Fibroblast of skin of scalp (primary cell): ENCODE measurements at regions not wholly inside any gene's neighbourhood (a gene's known extent, or its start where the extent isn't known, plus 50 kb on each side); places are given as distances from the start of the nearest gene placed in this dataset.
"Not testable (repeated sequence)": the region's sequence is repeated elsewhere in the genome, so short reads cannot be mapped to it uniquely, and the experiment has no call there.

Source experiments
- DNase-seq: peaks from one replicate; pipeline ENCODE4 v3.0.0-alpha.2; 2013

DNA sequence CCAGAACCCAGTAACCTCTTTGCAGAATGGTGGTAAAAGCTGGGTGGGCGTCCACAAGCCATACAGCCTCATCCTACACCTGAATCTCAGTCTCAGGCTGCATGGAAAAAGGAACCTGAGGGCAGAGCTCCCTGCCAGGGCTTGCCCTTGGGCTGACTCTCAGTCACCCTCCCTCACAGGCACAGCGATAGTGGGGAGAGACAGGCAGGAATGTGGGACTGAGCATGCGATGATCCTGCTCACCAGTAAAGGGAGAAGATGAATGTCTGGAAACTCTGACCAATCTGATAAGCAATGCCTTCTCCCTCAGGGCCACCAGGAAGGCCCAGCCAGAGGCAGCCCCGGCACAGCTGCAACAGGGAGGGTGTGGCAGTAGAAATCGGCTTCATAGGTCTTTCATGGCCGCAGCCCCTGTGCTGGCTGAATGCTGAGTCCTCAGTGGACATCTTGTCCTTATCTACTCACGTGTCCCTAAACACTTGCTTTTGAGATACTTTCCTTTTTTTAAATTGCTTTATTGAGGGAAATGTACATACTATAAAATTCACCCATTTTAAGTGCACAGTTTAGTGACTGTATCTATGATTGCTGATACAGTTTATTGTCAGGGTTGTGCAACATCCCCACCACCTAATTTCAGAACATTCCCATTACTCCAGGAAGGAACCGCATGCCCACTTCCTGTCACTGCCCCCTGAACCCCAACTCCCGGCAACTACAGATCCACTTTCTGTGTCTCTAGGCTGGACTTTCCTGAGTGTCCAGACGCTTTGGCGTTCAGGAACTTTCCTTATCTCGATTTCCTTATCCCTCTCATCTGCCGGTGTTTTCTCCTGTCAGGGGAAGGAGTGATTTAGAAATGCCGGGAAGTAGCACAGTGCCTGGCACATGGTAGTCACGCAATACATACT is 258.1 kb downstream of the PCNX1 start:
- peak; percentile 31 for DNase-seq

DNA sequence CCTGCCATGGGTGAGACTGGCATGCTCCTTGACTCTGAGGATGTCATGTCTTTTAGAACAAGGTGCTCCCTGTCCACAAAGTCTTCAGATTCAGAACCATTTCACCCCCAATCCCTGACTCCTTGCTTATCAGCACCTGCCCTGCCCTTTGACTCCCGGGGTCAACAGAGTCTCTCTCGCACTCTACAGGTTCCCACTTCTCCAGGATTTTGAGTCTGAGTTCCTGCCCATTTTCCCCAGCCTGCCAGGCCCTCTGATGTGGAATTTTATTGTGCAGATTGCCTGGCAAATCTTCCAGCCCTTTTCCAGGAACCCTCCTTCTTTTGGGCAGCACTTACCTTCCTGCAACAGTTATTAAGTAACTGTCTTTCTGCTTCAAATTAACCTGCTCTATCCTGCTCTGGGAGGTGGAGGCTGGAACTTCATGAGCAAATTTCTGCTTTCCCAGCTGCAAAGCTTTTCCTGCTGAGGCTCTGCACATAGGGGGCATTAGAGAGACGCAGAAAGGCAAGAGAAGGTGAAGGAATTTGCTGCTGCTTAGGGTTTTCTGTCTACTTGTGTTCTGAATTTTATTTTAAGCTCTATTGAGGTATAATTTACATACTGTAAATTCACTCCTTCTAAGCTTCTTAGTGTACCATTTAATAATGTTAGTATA is 259.1 kb downstream of the PCNX1 start:
- peak; percentile 78 for DNase-seq

DNA sequence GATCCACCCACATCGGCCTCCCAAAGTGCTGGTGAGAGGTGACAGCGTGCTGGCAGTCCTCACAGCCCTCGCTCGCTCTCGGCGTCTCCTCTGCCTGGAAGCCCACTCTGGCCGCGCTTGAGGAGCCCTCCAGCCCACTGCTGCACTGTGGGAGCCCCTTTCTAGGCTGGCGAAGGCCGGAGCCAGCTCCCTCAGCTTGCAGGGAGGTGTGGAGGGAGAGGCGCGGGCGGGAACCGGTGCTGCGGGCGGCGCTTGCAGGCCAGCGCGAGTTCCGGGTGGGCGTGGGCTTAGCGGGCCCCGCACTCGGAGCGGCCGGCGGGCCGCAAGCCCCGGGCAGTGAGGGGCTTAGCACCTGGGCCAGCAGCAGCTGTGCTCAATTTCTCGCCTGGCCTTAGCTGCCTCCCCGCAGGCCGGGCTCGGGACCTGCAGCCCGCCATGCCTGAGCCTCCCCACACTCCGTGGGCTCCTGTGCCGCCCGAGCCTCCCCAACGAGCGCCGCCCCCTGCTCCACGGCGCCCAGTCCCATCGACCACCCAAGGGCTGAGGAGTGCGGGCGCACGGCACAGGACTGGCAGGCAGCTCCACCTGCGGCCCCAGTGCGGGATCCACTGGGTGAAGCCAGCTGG is 260.2 kb downstream of the PCNX1 start:
- not testable (repeated sequence) for DNase-seq

DNA sequence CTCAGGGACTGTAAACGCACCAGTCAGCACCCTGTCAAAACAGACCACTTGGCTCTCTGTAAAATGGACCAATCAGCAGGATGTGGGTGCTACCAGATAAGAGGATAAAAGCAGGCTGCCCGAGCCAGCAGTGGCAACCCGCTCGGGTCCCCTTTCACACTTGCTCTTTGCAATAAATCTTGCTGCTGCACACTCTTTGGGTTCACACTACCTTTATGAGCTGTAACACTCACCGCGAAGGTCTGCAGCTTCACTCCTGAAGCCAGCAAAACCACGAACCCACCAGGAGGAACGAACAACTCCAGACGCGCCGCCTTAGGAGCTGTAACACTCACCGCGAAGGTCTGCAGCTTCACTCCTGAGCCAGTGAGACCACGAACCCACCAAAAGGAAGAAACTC is 260.9 kb downstream of the PCNX1 start:
- DNase-seq, result not testable (repeated sequence)

DNA sequence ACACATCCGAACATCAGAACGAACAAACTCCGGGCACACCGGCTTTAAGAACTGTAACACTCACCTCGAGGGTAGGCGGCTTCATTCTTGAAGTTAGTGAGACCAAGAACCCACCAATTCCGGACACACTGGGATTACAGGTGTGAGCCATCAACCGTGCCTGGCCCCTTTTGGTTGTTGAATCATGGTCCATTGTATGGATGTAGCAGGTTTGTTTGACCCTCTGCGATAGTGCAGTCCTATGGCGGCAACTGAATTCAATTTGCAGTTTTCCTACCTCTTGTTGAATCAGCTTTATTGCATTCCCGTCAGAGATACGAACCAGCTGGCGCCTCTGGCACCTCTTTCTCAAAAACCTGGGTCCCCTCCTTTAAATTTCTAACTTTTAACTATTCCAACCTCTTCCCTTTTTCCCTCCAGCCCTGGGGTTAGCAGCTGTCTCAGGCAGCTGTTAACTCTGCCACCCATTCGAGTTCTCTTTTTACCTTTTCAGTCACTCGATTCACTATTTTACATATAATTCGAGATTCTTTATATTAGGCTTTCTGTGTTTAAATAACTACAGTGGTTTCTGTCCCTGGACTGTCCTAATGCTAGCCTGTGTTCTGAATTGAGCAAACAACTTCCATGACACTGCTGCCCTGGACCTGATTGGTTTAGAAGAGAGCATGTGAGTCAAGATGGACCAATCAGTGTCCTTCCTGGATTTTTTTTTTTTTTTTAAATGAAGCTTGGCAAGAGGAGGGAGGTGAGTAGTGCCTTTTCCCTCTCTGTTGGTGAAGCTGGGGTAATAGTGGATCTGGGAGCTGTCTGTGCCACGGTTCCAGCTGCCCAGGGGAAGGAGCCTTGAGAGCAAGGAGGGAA is 261.5 kb downstream of the PCNX1 start:
- DNase-seq, result no peak

DNA sequence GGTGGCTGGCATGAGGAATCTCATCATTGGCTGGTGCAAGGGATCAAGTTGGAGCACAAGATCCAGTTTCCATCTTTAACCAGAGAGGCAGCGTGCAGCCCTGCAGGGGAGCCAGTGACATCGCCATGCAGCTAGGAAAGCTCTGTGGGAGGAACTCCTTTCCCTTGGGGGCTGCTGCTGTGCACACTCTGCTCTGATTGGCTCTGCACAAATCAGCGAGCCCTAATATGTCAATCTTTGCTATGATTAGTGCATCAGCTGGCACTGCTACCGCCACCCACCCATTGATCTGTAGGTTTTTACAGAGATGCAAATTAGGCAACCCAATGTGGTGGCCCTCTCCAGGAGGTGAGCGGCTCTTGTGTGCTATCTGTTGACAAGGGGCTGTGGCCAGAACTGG is 262.6 kb downstream of the PCNX1 start:
- no peak for DNase-seq

DNA sequence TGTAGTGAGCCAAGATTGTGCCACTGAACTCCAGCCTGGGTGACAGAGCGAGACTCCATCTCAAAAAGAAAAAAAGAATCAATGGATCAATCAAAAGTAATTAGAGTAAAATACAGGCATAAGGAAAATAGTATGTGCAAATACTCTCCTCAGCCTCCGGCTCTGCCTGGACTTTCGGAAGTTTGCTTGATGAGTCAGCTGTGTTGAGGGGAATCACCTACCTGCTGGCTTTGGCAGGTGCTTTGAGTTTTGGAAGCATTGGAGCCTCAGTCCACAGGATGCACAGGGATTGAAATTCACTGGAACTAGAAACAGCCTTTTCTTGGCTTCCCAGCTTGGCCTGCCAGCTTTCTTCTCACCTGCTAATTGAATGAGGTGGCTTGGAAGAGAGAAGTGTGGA is 268.2 kb downstream of the PCNX1 start:
- DNase-seq, result no peak

DNA sequence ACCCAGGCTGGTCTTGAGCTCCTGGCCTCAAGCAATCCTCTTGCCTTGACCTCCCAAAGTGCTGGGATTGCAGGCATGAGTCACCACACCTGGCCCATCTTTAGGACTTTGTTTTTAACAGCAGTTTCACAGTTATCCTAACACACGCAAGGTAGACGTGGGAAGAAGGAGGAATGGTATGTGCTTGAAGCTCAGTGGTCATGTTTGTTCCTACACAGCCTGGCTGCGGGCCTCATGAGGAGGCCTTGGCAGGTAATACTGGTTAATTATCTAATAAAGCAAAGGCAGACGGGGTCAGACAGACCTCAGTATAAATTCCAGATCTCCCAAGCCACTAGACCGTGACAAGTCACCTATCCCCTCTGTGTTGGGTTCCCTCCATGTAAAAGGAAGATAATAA is 271.8 kb downstream of the PCNX1 start:
- DNase-seq, result no peak

DNA sequence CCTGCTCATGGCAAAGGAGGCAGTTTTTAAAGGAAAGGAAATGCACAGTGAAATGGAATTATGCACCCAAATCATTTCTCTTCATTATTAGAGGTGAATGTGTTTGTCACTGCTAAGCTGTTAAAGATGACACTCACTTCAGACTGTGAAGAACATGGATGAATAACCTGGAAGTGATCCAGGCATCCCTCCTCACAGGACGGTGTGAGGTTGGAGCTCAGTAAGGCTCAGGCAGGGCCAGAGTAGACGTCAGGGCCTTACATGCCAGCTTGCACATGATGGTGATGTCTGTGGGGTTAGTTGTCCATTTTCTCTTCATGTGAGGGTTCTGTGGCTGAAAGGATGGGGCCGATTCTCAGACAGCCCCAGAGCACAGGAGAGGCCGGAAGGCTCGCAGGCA is 273.1 kb downstream of the PCNX1 start:
- no peak for DNase-seq

DNA sequence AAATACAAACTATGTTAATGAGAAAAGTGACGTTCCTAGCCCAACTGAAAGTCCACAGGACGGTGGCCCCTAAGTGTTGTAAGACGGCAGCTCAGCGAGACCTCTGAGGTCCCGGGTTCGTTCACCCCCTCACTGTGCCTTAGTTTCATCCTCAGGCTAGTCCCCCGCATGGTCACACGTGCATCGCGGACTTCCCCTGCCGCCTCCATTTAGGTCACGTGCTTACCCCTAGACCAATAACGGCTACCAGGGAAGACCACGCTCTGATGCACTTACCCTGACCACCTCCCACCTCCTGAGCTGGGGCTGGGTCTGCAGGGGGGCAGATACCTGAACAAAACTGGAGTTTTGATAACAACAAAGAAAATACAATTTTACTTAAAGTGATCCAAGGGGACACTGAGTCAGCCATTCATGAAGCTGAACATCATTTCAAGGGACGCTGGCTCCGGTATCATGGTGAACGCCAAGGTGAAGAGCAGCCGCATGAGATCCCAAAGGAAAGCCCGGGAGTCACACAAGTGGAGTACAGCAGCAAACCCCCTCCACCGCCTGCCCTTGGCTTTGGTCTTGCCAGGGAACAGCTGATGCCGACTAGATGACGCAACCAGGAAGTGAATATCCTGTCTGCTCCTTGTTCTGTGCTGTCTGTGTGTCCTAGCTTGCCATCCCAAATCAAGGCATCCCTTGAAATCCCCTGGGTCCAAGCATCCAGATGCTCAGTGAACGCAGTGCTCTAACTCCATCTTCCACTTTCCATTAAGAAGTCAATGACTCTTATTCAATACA is 274.1 kb downstream of the PCNX1 start:
- DNase-seq, result no peak

DNA sequence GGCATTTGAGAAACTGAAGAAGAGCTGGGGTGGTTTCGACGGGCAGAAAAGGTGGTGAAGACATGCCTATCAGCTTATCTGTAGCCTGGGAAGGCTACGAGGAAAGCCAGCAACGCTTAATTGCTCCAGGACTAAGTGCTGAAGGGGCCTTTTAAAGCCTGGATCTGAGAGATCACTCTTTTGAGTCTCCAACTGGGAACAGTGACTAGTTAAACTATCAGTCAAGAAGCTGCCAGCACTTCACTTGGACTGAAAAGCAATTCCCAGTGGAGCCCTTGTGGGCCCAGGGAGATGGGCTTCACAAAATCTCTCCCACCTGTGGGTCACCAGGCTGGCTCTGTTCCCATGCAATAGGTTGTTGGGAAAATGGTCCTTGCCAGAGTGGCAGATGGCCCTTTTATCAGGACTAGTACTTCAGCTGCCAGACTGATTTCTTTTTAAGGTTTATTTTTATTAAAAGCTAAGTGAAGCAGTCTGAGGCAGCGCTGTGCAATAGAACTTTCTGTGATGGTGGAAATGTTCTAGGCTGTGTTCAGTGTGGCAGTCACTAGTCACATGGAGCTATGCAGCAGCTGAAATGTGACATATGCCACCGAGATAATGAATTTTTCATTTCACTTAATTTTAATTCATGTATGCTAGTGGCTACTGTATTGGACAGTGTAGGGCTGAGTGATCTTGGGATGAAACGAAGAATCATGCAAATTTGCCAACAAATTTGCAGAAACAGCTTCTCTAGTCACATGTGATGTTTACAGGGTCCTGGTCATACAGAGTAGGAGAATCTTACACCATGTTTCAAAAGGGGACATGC is 276.8 kb downstream of the PCNX1 start:
- no peak for DNase-seq

DNA sequence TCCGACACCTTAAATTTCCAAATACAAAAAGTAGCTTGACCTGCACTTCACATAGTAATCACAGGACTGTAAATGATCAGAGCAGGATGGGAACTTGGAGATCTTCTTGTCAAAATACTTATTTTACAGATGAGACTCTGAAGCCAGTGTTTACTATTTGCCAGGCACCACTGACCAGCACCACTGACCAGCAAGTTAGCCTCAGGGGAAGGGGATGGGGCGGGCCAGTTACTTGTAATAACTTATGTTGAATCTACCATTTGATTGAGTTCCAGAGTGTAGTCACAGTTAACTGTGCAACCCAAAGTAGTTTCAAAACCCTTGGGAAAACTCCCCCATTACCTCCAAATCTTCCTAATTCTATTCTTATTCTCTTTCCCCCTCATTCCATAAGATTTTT is 278.4 kb downstream of the PCNX1 start:
- no peak for DNase-seq

DNA sequence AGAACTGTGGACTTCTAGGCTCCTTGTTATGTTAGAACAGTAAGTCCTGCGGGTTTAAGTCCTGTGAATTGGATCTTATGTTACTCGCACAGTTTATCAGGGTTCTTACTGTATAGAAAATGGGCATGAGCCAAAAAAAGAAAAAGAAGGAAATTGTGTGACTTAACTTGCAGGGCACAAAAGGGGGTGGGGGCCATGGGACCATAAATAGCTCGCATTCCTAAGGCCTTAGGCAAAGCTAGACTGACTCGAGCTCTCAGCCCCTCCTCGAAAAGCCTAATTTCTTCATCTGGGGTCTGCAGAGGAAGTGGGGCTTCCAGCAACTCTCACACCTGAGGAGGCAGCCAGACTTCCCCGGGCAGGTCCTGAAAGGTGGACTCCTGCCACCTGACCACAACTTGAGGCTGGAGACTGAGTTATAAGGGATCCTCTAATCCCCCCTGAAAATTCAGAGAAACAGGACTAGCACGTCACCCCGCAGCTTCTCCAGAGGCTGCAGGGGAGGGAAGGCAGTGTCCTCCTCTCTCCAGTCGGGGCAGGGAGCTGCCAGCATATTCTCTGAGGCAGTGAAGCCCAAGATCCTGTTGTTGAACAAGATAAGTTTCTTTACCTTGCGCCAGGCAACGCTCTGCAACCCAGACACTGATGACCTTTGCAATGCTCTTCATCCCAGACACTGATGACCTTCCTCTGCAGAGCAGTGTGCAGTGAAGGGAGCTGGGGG is 280.5 kb downstream of the PCNX1 start:
- DNase-seq, result peak; percentile 51

DNA sequence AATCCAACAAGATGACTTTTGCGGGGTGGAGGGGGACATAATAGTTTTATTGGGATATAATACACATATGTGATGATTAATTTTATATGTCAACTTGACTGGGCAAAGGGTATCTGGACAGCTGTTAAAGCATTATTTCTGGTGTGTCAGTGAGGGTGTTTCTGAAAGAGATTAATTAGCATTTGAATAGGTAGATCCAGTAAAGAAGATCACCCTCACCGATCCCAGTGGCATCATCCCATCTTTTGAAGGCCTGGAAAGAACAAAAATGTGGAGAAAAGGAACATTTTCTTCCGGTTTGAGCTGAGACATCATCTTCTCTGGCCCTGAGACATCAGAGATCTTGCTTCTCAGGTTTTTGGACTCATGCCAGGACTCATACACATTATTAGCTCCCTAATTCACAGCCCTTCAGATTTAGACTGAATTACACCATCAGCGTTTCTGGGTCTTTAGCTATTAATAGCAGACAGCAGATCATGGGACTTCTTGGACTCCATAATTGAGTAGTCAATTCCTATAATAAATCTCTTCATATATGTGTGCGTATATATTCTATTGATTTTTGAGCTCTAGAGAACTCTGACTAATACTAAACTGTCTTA is 283.6 kb downstream of the PCNX1 start:
- no peak for DNase-seq

DNA sequence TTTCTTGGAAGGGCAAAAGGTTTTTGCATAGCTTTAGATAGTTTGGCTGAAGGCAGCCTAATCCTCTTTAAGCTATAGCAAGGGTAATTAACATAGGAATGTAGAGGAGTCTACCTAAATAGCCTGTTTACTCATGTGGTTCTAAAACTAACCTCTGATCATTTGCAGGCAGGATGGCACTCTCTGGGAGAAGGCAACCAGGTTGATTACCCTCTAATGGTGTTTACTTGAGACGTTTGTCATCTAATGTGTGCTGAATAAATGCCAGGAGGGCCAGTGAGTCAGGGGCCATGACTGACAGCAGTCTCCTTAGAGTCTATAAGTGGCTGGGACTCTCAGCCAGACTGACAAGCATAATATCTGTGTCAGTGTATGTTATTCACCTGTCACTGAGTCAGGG is 286.4 kb downstream of the PCNX1 start:
- DNase-seq, result no peak

DNA sequence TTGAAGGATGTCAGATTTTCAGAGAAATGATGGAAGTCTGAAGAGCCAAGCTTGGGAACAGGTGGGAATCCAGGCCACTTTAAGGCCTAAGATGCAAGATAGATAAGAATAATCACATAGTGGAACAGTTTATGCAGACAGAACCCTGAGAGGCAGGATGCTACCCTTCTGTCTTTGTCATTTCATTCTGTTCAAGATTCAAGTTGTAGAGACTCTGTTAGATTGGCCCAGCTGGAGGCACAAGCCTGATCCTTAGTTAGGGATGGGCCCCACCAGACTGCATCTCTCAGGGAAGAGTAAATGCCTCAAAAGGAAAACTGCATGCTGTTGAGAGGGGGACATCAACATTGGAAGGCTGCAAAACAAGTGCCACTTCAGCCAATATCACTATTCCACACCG is 287.0 kb downstream of the PCNX1 start:
- no peak for DNase-seq

DNA sequence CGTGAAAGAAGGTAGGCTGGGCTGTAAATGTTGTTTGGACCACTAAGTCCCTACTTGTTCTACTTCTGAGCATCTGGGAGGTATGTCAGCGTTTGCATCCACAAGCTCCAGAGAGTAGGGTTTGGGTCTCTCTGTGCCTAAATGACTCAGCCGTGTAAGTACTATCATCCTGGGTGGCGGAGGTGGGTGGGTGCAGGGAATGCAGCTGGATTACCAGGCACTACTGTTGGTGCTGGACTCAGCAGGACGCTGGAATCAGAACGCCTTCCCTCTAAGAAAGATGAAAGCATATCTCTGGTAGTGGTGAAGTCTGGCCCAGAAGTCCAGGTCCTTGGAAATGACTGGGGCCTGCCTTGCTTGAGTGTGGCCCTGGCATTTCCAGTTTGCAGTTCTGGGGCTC is 289.7 kb downstream of the PCNX1 start:
- no peak for DNase-seq

DNA sequence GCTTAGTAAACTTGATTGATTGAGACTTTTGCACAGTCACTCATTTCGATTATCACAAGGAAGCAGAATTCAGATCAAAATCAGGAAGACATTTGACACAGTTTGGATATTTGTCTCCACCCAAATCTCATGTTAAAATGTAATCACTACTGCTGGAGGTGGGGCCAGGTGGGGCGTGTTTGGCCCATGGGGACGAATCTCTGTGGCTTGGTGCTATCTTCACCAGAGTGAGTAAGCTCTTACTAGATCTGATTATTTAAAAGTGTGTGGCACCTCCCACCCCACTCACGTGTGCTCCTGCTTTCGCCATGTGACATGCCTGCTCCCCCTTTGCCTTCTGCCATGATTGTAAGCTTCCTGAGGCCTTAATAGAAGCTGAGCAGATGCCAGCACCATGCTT is 291.4 kb downstream of the PCNX1 start:
- DNase-seq, result no peak

DNA sequence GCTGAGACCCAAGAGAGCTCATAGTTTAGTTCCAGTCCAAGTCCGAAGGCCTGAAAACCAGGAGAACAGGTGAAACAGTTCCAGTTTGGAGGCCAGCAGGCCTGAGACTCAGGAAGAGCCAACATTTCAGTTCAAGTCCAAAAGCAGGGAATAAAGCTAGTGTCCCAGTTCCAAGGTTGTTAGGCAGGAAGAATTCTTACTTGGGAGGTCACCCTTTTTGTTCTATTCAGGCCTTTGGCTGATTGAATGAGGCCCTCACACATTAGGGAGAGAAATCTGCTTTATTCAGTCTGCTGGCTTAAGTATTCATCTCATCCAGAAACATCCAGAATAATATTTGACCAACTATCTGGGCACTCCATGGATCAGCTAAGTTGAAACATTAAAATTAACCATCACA is 294.6 kb downstream of the PCNX1 start:
- DNase-seq, result no peak

DNA sequence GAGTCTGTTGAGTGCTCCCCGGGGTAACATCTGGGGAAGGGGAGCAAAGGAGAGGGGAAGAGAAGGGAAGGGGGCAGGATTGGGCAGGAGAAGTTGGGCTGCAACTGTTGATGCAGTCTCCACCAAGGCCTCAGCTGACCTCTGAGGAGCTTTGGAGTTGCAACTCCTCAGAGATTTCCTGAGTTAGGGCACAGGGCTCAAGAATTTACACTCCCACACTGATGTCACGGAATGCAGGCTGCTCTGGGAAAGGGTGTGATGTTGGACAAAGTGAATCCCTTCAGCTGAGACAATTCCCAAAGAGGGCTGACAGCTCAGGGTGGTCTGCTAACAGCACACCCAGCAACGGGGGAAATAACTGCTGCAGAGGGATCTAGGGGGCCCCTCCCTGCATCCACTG is 295.6 kb downstream of the PCNX1 start:
- peak; percentile 59 for DNase-seq
